ENCODE measurements at regions not wholly inside any gene's neighbourhood (a gene's known extent, or its start where the extent isn't known, plus 50 kb on each side); places are given as distances from the start of the nearest gene placed in this dataset.

GRCh38 chr12:64992116-64992515 lies 129.0 kb downstream of the WIF1 start:
- TF ChIP-seq, protein P1, sequence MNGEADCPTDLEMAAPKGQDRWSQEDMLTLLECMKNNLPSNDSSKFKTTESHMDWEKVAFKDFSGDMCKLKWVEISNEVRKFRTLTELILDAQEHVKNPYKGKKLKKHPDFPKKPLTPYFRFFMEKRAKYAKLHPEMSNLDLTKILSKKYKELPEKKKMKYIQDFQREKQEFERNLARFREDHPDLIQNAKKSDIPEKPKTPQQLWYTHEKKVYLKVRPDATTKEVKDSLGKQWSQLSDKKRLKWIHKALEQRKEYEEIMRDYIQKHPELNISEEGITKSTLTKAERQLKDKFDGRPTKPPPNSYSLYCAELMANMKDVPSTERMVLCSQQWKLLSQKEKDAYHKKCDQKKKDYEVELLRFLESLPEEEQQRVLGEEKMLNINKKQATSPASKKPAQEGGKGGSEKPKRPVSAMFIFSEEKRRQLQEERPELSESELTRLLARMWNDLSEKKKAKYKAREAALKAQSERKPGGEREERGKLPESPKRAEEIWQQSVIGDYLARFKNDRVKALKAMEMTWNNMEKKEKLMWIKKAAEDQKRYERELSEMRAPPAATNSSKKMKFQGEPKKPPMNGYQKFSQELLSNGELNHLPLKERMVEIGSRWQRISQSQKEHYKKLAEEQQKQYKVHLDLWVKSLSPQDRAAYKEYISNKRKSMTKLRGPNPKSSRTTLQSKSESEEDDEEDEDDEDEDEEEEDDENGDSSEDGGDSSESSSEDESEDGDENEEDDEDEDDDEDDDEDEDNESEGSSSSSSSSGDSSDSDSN (IDR thresholded peaks at IDR 0.05; ENCODE audit: borderline replicate concordance in 1 of 2, low read depth in 2 of 2, low read length in 2 of 2), result no peak
- no peak for TF ChIP-seq NFRKB (IDR thresholded peaks at IDR 0.05; ENCODE audit: low read depth)
- TF ChIP-seq, protein P2, sequence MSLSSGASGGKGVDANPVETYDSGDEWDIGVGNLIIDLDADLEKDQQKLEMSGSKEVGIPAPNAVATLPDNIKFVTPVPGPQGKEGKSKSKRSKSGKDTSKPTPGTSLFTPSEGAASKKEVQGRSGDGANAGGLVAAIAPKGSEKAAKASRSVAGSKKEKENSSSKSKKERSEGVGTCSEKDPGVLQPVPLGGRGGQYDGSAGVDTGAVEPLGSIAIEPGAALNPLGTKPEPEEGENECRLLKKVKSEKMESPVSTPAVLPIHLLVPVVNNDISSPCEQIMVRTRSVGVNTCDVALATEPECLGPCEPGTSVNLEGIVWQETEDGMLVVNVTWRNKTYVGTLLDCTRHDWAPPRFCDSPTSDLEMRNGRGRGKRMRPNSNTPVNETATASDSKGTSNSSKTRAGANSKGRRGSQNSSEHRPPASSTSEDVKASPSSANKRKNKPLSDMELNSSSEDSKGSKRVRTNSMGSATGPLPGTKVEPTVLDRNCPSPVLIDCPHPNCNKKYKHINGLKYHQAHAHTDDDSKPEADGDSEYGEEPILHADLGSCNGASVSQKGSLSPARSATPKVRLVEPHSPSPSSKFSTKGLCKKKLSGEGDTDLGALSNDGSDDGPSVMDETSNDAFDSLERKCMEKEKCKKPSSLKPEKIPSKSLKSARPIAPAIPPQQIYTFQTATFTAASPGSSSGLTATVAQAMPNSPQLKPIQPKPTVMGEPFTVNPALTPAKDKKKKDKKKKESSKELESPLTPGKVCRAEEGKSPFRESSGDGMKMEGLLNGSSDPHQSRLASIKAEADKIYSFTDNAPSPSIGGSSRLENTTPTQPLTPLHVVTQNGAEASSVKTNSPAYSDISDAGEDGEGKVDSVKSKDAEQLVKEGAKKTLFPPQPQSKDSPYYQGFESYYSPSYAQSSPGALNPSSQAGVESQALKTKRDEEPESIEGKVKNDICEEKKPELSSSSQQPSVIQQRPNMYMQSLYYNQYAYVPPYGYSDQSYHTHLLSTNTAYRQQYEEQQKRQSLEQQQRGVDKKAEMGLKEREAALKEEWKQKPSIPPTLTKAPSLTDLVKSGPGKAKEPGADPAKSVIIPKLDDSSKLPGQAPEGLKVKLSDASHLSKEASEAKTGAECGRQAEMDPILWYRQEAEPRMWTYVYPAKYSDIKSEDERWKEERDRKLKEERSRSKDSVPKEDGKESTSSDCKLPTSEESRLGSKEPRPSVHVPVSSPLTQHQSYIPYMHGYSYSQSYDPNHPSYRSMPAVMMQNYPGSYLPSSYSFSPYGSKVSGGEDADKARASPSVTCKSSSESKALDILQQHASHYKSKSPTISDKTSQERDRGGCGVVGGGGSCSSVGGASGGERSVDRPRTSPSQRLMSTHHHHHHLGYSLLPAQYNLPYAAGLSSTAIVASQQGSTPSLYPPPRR (CRISPR knock-in tag; IDR thresholded peaks at IDR 0.05; ENCODE audit: borderline replicate concordance), result no peak
- no peak for TF ChIP-seq SIN3A (IDR thresholded peaks at IDR 0.05; ENCODE audit: borderline replicate concordance in 2 of 2, control insufficient read depth in 1 of 2, low read depth in 2 of 2, low read length in 2 of 2)
- TF ChIP-seq ATF3 (IDR thresholded peaks at IDR 0.05), result no peak
- TF ChIP-seq ATF3 (CRISPR knock-in tag; conservative IDR thresholded peaks at IDR 0.05), result no peak
- TF ChIP-seq POLR2A (conservative IDR thresholded peaks at IDR 0.05), result no peak
- TF ChIP-seq GABPB1 (CRISPR knock-in tag; IDR thresholded peaks at IDR 0.05), result no peak
- TF ChIP-seq GABPA (tag; conservative IDR thresholded peaks at IDR 0.05; ENCODE audit: low read depth), result no peak
- TF ChIP-seq BRF1 (IDR thresholded peaks at IDR 0.05; ENCODE audit: borderline replicate concordance, extremely low read depth, insufficient read length), result no peak
- TF ChIP-seq SETDB1 (IDR thresholded peaks at IDR 0.05; ENCODE audit: low read length), result no peak
- TF ChIP-seq, protein P3, sequence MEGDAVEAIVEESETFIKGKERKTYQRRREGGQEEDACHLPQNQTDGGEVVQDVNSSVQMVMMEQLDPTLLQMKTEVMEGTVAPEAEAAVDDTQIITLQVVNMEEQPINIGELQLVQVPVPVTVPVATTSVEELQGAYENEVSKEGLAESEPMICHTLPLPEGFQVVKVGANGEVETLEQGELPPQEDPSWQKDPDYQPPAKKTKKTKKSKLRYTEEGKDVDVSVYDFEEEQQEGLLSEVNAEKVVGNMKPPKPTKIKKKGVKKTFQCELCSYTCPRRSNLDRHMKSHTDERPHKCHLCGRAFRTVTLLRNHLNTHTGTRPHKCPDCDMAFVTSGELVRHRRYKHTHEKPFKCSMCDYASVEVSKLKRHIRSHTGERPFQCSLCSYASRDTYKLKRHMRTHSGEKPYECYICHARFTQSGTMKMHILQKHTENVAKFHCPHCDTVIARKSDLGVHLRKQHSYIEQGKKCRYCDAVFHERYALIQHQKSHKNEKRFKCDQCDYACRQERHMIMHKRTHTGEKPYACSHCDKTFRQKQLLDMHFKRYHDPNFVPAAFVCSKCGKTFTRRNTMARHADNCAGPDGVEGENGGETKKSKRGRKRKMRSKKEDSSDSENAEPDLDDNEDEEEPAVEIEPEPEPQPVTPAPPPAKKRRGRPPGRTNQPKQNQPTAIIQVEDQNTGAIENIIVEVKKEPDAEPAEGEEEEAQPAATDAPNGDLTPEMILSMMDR (IDR thresholded peaks at IDR 0.05 in 2 of 3, conservative IDR thresholded peaks at IDR 0.05 in 1 of 3; ENCODE audit: insufficient read depth in 2 of 3, low read depth in 1 of 3, low read length in 3 of 3), result no peak
- no peak for TF ChIP-seq TEAD4 (IDR thresholded peaks at IDR 0.05; ENCODE audit: low read length)
- no peak for TF ChIP-seq TEAD4 (CRISPR knock-in tag; IDR thresholded peaks at IDR 0.05; ENCODE audit: borderline replicate concordance)
- no peak for TF ChIP-seq ARID2 (IDR thresholded peaks at IDR 0.05)

All from K562 (cell line).